Urinary bladder (tissue), 3 donors: ENCODE measurements at regions not wholly inside any gene's neighbourhood (a gene's known extent, or its start where the extent isn't known, plus 50 kb on each side); places are given as distances from the start of the nearest gene placed in this dataset.
A peak's percentile ranks its signal among the peaks of the same experiment; 100 is the strongest.

Experiments
- DNase-seq: peaks from one replicate; pipeline ENCODE4 v3.0.0-alpha.2; 2015; ENCODE audit errors: extremely low spot score
- H3K27ac ChIP-seq: one replicate; pipeline ENCODE4 v1.5.1; 2013; ENCODE audit warnings: low read depth, mild to moderate bottlenecking, moderate library complexity
- H3K36me3 ChIP-seq: one replicate; pipeline ENCODE4 v1.6.1; 2013; ENCODE audit warnings: mild to moderate bottlenecking, moderate library complexity; ENCODE audit not compliant: insufficient read depth
- H3K4me1 ChIP-seq: one replicate; pipeline ENCODE4 v1.6.1; 2013; ENCODE audit warnings: mild to moderate bottlenecking, moderate library complexity; ENCODE audit not compliant: insufficient read depth
- H3K4me3 ChIP-seq: one replicate; pipeline ENCODE4 v1.5.1; 2013; ENCODE audit warnings: low read depth, low read length
- WGBS: extraction: QIAGEN DNeasy Blood & Tissue Kit; methylation state at CpG from one replicate; pipeline ENCODE4 v1.1.7; 2013; 5-methylcytosine and 5-hydroxymethylcytosine counted together
- donor health status: healthy with polysubstance abuse.
- donor health status: healthy.

GRCh38 chr9:130755377-130756007, 61.9 kb downstream of the EXOSC2 start:
- DNase-seq, result no peak
- H3K36me3 ChIP-seq, result no peaks in the 10 kb centered on the region
- H3K4me3 ChIP-seq, result no peak overlapping the region
- WGBS, result 78% methylated on average over 10 of the region's 10 CpGs
- no peaks in the 10 kb centered on the region for H3K4me1 ChIP-seq
- no peak overlapping the region for H3K27ac ChIP-seq

GRCh38 chr9:130756037-130756436, 62.5 kb downstream of the EXOSC2 start:
- WGBS, result 47% methylated on average over 2 of the region's 2 CpGs
- H3K4me3 ChIP-seq, result no peak overlapping the region
- no peak for DNase-seq
- H3K4me1 ChIP-seq, result no peaks in the 10 kb centered on the region
- H3K36me3 ChIP-seq, result no peaks in the 10 kb centered on the region
- H3K27ac ChIP-seq, result no peak overlapping the region

- no peak overlapping the region for H3K4me3 ChIP-seq
- 70% methylated on average over 7 of the region's 7 CpGs for WGBS
- no peak for DNase-seq
- no peaks in the 10 kb centered on the region for H3K4me1 ChIP-seq
- H3K27ac ChIP-seq, result no peak overlapping the region
- no peaks in the 10 kb centered on the region for H3K36me3 ChIP-seq
Measured at GRCh38 chr9:130756455-130757152, 63.0 kb downstream of the EXOSC2 start.

- 82% methylated on average over 4 of the region's 4 CpGs for WGBS
- H3K4me1 ChIP-seq, result no peaks in the 10 kb centered on the region
- no peak overlapping the region for H3K27ac ChIP-seq
- no peak for DNase-seq
- no peak overlapping the region for H3K4me3 ChIP-seq
- no peaks in the 10 kb centered on the region for H3K36me3 ChIP-seq
Measured at GRCh38 chr9:130759738-130760137, 66.2 kb downstream of the EXOSC2 start.

GRCh38 chr9:130763331-130764171, 70.0 kb downstream of the EXOSC2 start:
- no peaks in the 10 kb centered on the region for H3K4me1 ChIP-seq
- DNase-seq, result no peak
- H3K4me3 ChIP-seq, result no peak overlapping the region
- no peaks in the 10 kb centered on the region for H3K36me3 ChIP-seq
- no peak overlapping the region for H3K27ac ChIP-seq
- 89% methylated on average over 12 of the region's 12 CpGs for WGBS

- no peak overlapping the region for H3K27ac ChIP-seq
- no peaks in the 10 kb centered on the region for H3K4me1 ChIP-seq
- H3K36me3 ChIP-seq, result no peaks in the 10 kb centered on the region
- no peak for DNase-seq
- WGBS, result 76% methylated on average over 8 of the region's 8 CpGs
- H3K4me3 ChIP-seq, result no peak overlapping the region
Measured at GRCh38 chr9:130765137-130766020, 69.7 kb upstream of the ABL1 start.

- WGBS, result 79% methylated on average over 19 of the region's 19 CpGs
- no peak for DNase-seq
- no peak overlapping the region for H3K27ac ChIP-seq
Measured at GRCh38 chr9:130766021-130766926, 68.8 kb upstream of the ABL1 start.

GRCh38 chr9:130766927-130767307, 68.1 kb upstream of the ABL1 start:
- H3K36me3 ChIP-seq, result no peaks in the 10 kb centered on the region
- H3K4me1 ChIP-seq, result no peaks in the 10 kb centered on the region
- H3K4me3 ChIP-seq, result no peak overlapping the region
- 75% methylated on average over 4 of the region's 4 CpGs for WGBS
- DNase-seq, result no peak
- H3K27ac ChIP-seq, result no peak overlapping the region

More at GRCh38 chr9:130766021-130766926, 68.8 kb upstream of the ABL1 start:
- Histone ChIP-seq H3K4me1 (no peaks in the 10 kb centered on the region), H3K4me3 (no peak overlapping the region), H3K36me3 (no peaks in the 10 kb centered on the region)

- no peak for DNase-seq
- H3K4me1 ChIP-seq, result no peaks in the 10 kb centered on the region
- H3K36me3 ChIP-seq, result no peaks in the 10 kb centered on the region
- no peak overlapping the region for H3K27ac ChIP-seq
- WGBS, result 54% methylated on average over 6 of the region's 6 CpGs
- no peak overlapping the region for H3K4me3 ChIP-seq
Measured at GRCh38 chr9:130768265-130768664, 66.8 kb upstream of the ABL1 start.

GRCh38 chr9:130768891-130769403, 66.1 kb upstream of the ABL1 start:
- 73% methylated on average over 6 of the region's 6 CpGs for WGBS
- Histone ChIP-seq H3K4me3 (no peak overlapping the region), H3K36me3 (no peaks in the 10 kb centered on the region), H3K4me1 (no peaks in the 10 kb centered on the region), H3K27ac (no peak overlapping the region)
- no peak for DNase-seq

GRCh38 chr9:130770093-130770492, 65.0 kb upstream of the ABL1 start:
- no peaks in the 10 kb centered on the region for H3K4me1 ChIP-seq
- H3K4me3 ChIP-seq, result no peak overlapping the region
- WGBS, result 79% methylated on average over 3 of the region's 3 CpGs
- H3K36me3 ChIP-seq, result no peaks in the 10 kb centered on the region
- no peak overlapping the region for H3K27ac ChIP-seq
- no peak for DNase-seq

GRCh38 chr9:130770679-130771442, 64.2 kb upstream of the ABL1 start:
- Histone ChIP-seq H3K4me3 (no peak overlapping the region), H3K27ac (no peak overlapping the region), H3K36me3 (no peaks in the 10 kb centered on the region), H3K4me1 (no peaks in the 10 kb centered on the region)
- 59% methylated on average over 2 of the region's 2 CpGs for WGBS
- DNase-seq, result peak; percentile 37
